ENCODE measurements at regions not wholly inside any gene's neighbourhood (a gene's known extent, or its start where the extent isn't known, plus 50 kb on each side); places are given as distances from the start of the nearest gene placed in this dataset.

DNA sequence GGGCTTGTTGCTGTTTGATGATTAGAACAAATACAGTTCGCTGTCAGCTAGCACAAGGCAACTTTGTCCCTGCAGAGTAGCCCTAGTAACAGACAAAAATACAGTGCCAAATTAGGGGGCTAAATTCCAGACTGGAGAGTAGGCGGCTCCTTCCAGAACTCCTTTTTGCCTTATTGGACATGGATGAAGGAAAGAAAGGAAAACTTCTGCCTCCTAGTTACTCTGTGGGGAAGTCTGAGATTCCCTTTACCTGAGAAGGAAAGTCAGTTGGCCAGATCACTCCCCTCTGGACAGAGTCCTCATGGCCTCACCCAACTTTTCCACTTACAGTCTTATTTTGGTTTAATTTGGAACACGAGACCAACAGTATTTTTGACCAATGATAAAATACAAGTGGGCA, 140.5 kb upstream of the ADAMTS3 start:
- dilution Hi-C loops (cut with MboI; ENCODE audit: extremely low pct_ligation_motif_present, low sequenced_read_pairs) (no loop called here), intact Hi-C loops (cut with micrococcal nuclease) (no loop called here)
- Histone ChIP-seq H3K9ac (replicated peaks; ENCODE audit: extremely low read depth, insufficient read depth, low read length) (no peak overlapping the region), H3K9me1 (replicated peaks; ENCODE audit: control insufficient read depth, extremely low read depth, insufficient read depth, low read length) (no peaks in the 10 kb centered on the region), H3K27me3 (ENCODE audit: control insufficient read depth in 2 of 2, insufficient read depth in 2 of 2, low read length in 2 of 2) (peaks cover 0 to 4% of the 10 kb centered on the region in 2 experiments), H4K20me1 (replicated peaks; ENCODE audit: control insufficient read depth, extremely low read depth, insufficient read depth, low read length) (no peaks in the 10 kb centered on the region), H3K27ac (ENCODE audit: insufficient read depth, low read depth, low read length) (no peak overlapping the region), H3K36me3 (ENCODE audit: control insufficient read depth in 2 of 2, extremely low read depth in 1 of 2, insufficient read depth in 2 of 2, low read length in 2 of 2) (no peaks in the 10 kb centered on the region), H3K4me3 (replicated peaks in 1 of 3; ENCODE audit: insufficient read depth in 1 of 3, low read depth in 1 of 3, low read length in 3 of 3) (no peak overlapping the region), H2AFZ (ENCODE audit: low read depth, low read length) (no peak overlapping the region), H3K4me2 (ENCODE audit: insufficient read depth, low read length) (no peak overlapping the region), H3K9me3 (replicated peaks; ENCODE audit: control insufficient read depth, insufficient read depth, low read length) (no peaks in the 10 kb centered on the region), H3K79me2 (ENCODE audit: control insufficient read depth, insufficient read depth, low read length) (no peaks in the 10 kb centered on the region), H3K4me1 (ENCODE audit: control insufficient read depth, extremely low read depth, insufficient read depth, low read length) (no peaks in the 10 kb centered on the region)
- DNase-seq (ENCODE audit: low read depth, low spot score) = no peak
- POLR2A ChIA-PET = no interaction called here
- TF ChIP-seq FOS (IDR thresholded peaks at IDR 0.05; ENCODE audit: borderline replicate concordance, insufficient read depth, low read length) (no peak), POLR2A (IDR thresholded peaks at IDR 0.05; ENCODE audit: low read depth, low read length) (no peak), JUN (IDR thresholded peaks at IDR 0.05; ENCODE audit: borderline replicate concordance, insufficient read depth, insufficient read length, low read depth) (no peak), POLR2AphosphoS5 (IDR thresholded peaks at IDR 0.05; ENCODE audit: insufficient read depth, low read depth, low read length) (no peak), MYC (IDR thresholded peaks at IDR 0.05; ENCODE audit: low read depth, low read length) (no peak), EZH2 (IDR thresholded peaks at IDR 0.05; ENCODE audit: borderline replicate concordance, low read depth, low read length, severe bottlenecking) (no peak), GATA2 (IDR thresholded peaks at IDR 0.05; ENCODE audit: insufficient read depth, insufficient read length, low read depth, low read length) (no peak)
- TF ChIP-seq, protein P1, sequence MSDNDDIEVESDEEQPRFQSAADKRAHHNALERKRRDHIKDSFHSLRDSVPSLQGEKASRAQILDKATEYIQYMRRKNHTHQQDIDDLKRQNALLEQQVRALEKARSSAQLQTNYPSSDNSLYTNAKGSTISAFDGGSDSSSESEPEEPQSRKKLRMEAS (IDR thresholded peaks at IDR 0.05; ENCODE audit: insufficient read depth, insufficient read length) = no peak
- TF ChIP-seq, protein P2, sequence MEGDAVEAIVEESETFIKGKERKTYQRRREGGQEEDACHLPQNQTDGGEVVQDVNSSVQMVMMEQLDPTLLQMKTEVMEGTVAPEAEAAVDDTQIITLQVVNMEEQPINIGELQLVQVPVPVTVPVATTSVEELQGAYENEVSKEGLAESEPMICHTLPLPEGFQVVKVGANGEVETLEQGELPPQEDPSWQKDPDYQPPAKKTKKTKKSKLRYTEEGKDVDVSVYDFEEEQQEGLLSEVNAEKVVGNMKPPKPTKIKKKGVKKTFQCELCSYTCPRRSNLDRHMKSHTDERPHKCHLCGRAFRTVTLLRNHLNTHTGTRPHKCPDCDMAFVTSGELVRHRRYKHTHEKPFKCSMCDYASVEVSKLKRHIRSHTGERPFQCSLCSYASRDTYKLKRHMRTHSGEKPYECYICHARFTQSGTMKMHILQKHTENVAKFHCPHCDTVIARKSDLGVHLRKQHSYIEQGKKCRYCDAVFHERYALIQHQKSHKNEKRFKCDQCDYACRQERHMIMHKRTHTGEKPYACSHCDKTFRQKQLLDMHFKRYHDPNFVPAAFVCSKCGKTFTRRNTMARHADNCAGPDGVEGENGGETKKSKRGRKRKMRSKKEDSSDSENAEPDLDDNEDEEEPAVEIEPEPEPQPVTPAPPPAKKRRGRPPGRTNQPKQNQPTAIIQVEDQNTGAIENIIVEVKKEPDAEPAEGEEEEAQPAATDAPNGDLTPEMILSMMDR (IDR thresholded peaks at IDR 0.05; ENCODE audit: extremely low read depth in 1 of 2, insufficient read depth in 1 of 2, low read depth in 1 of 2, low read length in 2 of 2) = no peak
- BruUV-seq (replicated peaks) = no TSS peak
- CTCF ChIA-PET = no interaction called here
- no peak for FAIRE-seq
